Activated B cell treated with CpG ODN at 0.5 μM for 24 hours (primary cell): ENCODE measurements at regions not wholly inside any gene's neighbourhood (a gene's known extent, or its start where the extent isn't known, plus 50 kb on each side); places are given as distances from the start of the nearest gene placed in this dataset.
"Not testable (repeated sequence)": the region's sequence is repeated elsewhere in the genome, so short reads cannot be mapped to it uniquely, and the experiment has no call there.

Experiments used
- ATAC-seq: fragments of 200-7000 bp; cut with Tn5 transposase; one replicate; pipeline ENCODE4 v1.10.0; 2021; ENCODE audit warnings: low read depth, mild to moderate bottlenecking, moderate library complexity
- CTCF ChIA-PET: fragments of 350-600 bp; sonication (Branson Sonifier 250); formaldehyde crosslinking; loops from one replicate; lab custom pipeline; 2021; ENCODE audit warnings: antibody characterized with exemption; lab: Charles Lee
- POLR2A ChIA-PET: fragments of 350-600 bp; sonication (Branson Sonifier 250); formaldehyde crosslinking; loops from one replicate; lab custom pipeline; 2021; ENCODE audit warnings: antibody characterized with exemption; lab: Charles Lee
- DNase-seq: peaks from one replicate; pipeline ENCODE4 v3.0.0; 2022
- H3K27ac Mint-ChIP-seq: one replicate; pipeline ENCODE4 v1.8.0; 2020; ENCODE audit warnings: mixed read lengths
- H3K27me3 Mint-ChIP-seq: one replicate; pipeline ENCODE4 v1.8.0; 2021; ENCODE audit warnings: mixed read lengths
- H3K36me3 Mint-ChIP-seq: one replicate; pipeline ENCODE4 v1.8.0; 2021; ENCODE audit warnings: low read depth, mixed read lengths
- H3K4me1 Mint-ChIP-seq: one replicate; pipeline ENCODE4 v1.8.0; 2021; ENCODE audit warnings: mixed read lengths
- H3K4me3 Mint-ChIP-seq: one replicate; pipeline ENCODE4 v1.8.0; 2020; ENCODE audit warnings: mild to moderate bottlenecking, mixed read lengths
- H3K9me3 Mint-ChIP-seq: one replicate; pipeline ENCODE4 v1.8.0; 2020; ENCODE audit warnings: mixed read lengths
- intact Hi-C: fragments of 100-400 bp; cut with micrococcal nuclease; formaldehyde crosslinking; loops from one replicate; pipeline ENCODE4 v1.15.1; 2024
- TF ChIP-seq, protein P1 (sequence below): fragments of 200-600 bp; IDR thresholded peaks from one replicate; pipeline ENCODE4 v1.8.0; 2022; ENCODE audit warnings: antibody characterized with exemption, mild to moderate bottlenecking

DNA sequence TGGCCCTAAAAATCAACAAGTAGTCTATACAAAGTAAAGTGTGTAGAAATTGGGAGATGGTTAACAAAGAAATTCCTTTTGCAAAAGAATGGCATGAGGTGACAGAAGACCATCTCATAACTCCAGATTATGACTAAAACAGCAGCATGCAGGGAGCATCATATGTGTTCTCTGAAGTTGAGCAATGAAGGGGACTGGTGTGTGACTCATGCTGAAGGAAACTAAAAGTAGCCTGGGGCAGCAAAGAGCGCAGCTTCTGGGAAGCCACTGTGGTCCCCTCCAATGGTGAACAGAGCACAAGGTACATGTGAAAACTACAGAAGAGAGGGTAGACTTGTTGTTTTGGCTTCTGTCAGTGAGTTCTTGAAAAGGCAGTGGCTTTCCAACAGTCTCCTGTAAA, 133.4 kb downstream of the MACC1 start:
- TF ChIP-seq, protein P1, sequence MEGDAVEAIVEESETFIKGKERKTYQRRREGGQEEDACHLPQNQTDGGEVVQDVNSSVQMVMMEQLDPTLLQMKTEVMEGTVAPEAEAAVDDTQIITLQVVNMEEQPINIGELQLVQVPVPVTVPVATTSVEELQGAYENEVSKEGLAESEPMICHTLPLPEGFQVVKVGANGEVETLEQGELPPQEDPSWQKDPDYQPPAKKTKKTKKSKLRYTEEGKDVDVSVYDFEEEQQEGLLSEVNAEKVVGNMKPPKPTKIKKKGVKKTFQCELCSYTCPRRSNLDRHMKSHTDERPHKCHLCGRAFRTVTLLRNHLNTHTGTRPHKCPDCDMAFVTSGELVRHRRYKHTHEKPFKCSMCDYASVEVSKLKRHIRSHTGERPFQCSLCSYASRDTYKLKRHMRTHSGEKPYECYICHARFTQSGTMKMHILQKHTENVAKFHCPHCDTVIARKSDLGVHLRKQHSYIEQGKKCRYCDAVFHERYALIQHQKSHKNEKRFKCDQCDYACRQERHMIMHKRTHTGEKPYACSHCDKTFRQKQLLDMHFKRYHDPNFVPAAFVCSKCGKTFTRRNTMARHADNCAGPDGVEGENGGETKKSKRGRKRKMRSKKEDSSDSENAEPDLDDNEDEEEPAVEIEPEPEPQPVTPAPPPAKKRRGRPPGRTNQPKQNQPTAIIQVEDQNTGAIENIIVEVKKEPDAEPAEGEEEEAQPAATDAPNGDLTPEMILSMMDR = no peak
- no peaks in the 10 kb centered on the region for H3K36me3 Mint-ChIP-seq
- H3K9me3 Mint-ChIP-seq = no peaks in the 10 kb centered on the region
- no peak overlapping the region for H3K27ac Mint-ChIP-seq
- POLR2A ChIA-PET = no interaction called here
- H3K27me3 Mint-ChIP-seq = no peaks in the 10 kb centered on the region
- CTCF ChIA-PET = no interaction called here
- no peaks in the 10 kb centered on the region for H3K4me1 Mint-ChIP-seq
- no peak overlapping the region for H3K4me3 Mint-ChIP-seq
- intact Hi-C loops = loop anchor here (5.0 kb wide), 1 partner anchor 41 kb away; no protein-coding TSS in a partner anchor
- ATAC-seq = no peak
- no peak for DNase-seq

DNA sequence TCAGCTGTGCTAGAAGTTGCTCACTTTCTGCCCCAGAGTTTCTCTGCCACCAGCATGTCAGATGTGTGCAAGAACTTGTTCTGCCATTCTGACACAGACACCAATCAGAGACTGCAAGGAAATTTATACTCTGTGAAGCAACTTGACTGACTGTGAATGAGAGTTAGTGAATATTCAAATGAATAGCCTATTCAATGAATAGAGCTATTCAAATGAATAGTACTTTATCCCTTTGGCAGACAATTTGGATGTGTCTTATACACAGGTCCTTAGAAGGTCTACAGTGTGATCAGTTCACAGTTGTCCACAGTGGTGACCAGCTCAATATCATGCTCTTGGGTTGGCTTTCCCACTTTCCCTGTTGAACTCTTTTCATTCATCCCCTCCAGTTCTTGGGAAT, 138.1 kb downstream of the MACC1 start:
- H3K36me3 Mint-ChIP-seq = no peaks in the 10 kb centered on the region
- ChIA-PET POLR2A (no interaction called here), CTCF (no interaction called here)
- H3K27ac Mint-ChIP-seq = no peak overlapping the region
- no peaks in the 10 kb centered on the region for H3K4me1 Mint-ChIP-seq
- TF ChIP-seq, protein P1 = no peak
- H3K4me3 Mint-ChIP-seq = no peak overlapping the region
- ATAC-seq = no peak
- H3K27me3 Mint-ChIP-seq = no peaks in the 10 kb centered on the region
- intact Hi-C loops = no loop called here
- no peak for DNase-seq
- H3K9me3 Mint-ChIP-seq = no peaks in the 10 kb centered on the region

DNA sequence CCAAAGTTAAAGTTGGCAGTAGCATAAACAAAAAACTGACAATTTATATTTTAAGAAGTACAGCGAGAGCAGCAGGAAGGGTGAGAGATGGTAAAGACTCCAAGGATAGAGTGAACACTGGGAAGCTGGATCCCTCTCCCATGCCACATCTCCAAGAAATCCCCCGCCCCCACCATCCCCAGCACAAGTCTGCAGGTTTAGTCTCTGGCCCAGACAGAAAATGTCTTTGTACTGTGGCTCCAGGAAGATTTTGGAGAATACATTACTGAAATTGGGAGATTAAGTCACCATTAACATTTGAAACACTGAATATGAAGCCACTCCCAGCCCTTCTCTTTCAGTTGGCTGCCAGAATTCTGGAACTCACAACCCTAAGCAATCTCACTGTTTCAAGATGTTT, 140.3 kb downstream of the MACC1 start:
- H3K4me3 Mint-ChIP-seq = no peak overlapping the region
- no peaks in the 10 kb centered on the region for H3K4me1 Mint-ChIP-seq
- TF ChIP-seq, protein P1 = no peak
- CTCF ChIA-PET = no interaction called here
- ATAC-seq (no peak), DNase-seq (no peak)
- H3K27me3 Mint-ChIP-seq = no peaks in the 10 kb centered on the region
- no peaks in the 10 kb centered on the region for H3K36me3 Mint-ChIP-seq
- no peak overlapping the region for H3K27ac Mint-ChIP-seq
- intact Hi-C loops = no loop called here
- no peaks in the 10 kb centered on the region for H3K9me3 Mint-ChIP-seq
- POLR2A ChIA-PET = no interaction called here

DNA sequence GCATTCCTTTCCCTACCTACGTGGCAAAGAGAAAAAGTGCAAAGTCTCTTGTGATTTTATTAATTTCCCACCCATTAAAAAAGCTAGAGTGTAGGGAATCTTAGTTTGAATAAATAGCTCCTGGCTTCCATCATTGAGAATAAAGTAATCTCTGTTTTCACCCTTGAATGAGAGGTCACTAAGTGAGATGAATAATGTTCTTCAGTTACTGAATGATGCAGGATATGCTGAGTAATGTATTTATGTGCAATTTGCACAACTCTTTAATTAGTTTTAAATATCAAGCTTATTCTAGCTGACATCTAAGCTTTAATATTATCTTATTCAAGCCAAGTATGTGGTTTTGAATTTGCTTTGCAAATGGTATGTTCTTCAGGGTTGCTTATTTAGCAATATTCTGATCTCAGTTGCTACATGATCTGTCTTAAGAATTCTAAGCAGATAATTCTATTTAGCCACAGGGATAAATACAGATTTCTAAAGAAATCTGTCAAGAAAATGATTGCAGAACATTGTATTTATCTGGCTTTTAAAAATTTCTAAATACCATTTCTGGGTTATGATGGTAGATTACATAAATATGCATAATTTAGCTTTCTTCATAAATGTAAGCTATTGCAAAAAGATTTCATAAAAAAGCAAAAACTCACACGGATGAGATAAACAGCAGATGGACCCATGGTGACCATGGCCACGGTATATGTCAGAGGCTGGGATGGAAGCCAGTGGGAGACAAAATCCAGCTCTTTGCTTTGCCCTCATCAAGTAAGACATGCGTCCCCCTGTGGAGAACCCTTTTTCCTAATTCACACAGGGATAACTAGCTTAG, 141.0 kb downstream of the MACC1 start:
- Mint-ChIP-seq H3K4me1 (no peaks in the 10 kb centered on the region), H3K27me3 (no peaks in the 10 kb centered on the region), H3K36me3 (no peaks in the 10 kb centered on the region), H3K27ac (no peak overlapping the region), H3K9me3 (no peaks in the 10 kb centered on the region), H3K4me3 (no peak overlapping the region)
- CTCF ChIA-PET = no interaction called here
- intact Hi-C loops = no loop called here
- ATAC-seq = no peak
- TF ChIP-seq, protein P1 = no peak
- DNase-seq = no peak
- POLR2A ChIA-PET = no interaction called here

DNA sequence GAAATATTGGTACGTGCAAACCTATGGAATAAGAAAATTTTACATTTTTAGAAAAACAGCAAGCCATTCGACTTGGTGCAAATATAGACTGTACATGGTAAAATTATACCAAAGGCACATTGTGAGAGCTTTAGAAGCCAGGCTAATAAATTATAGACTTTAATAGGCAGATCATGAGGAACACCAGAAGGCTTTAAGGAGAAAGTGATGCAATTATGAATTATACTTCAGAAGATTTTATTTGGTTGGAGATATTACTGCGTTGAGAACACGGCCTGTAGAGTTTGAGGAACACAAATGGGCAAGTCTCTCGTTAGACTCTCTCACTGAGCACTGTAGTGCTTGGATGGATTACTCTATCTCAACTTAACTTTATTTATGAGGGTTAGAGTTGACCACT, 141.7 kb downstream of the MACC1 start:
- Mint-ChIP-seq H3K9me3 (no peaks in the 10 kb centered on the region), H3K4me1 (no peaks in the 10 kb centered on the region), H3K27me3 (no peaks in the 10 kb centered on the region), H3K4me3 (no peak overlapping the region), H3K36me3 (no peaks in the 10 kb centered on the region), H3K27ac (no peak overlapping the region)
- intact Hi-C loops = no loop called here
- CTCF ChIA-PET = no interaction called here
- TF ChIP-seq, protein P1 = no peak
- DNase-seq = no peak
- POLR2A ChIA-PET = no interaction called here
- ATAC-seq = no peak

DNA sequence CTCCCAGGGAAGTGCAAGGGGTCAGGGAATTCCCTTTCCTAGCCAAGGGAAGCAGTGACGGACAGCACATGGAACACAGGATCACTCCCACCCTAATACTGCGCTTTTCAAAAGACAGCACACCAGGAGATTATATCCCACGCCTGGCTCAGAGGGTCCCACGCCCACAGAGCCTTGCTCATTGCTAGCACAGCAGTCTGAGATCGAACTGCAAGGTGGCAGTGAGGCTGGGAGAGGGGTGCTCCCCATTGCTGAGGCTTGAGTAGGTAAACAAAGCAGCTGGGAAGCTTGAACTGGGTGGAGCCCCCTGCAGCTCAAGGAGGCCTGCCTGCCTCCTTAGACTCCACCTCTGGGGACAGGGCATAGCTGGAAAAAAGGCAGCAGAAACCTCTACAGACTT, 149.2 kb downstream of the MACC1 start:
- intact Hi-C loops = loop anchor here (5.0 kb wide), 1 partner anchor 44 kb away; no protein-coding TSS in a partner anchor
- POLR2A ChIA-PET, ATAC-seq, DNase-seq, H3K27me3 Mint-ChIP-seq, H3K36me3 Mint-ChIP-seq, CTCF ChIA-PET, H3K27ac Mint-ChIP-seq, H3K4me3 Mint-ChIP-seq, H3K9me3 Mint-ChIP-seq: not testable (repeated sequence)
- H3K4me1 Mint-ChIP-seq = peaks cover 13% of the 10 kb centered on the region
